ENCODE measurements at regions not wholly inside any gene's neighbourhood (a gene's known extent, or its start where the extent isn't known, plus 50 kb on each side); places are given as distances from the start of the nearest gene placed in this dataset.
"Not testable (repeated sequence)": the region's sequence is repeated elsewhere in the genome, so short reads cannot be mapped to it uniquely, and the experiment has no call there.

GRCh38 chrX:113991720-113992119, 592.2 kb upstream of the HTR2C start:
- TF ChIP-seq POLR2A (IDR thresholded peaks at IDR 0.05); EP300 (IDR thresholded peaks at IDR 0.05; ENCODE audit: low read depth); CTCF (IDR thresholded peaks at IDR 0.05): not testable (repeated sequence)
